ENCODE measurements at regions not wholly inside any gene's neighbourhood (a gene's known extent, or its start where the extent isn't known, plus 50 kb on each side); places are given as distances from the start of the nearest gene placed in this dataset.

DNA sequence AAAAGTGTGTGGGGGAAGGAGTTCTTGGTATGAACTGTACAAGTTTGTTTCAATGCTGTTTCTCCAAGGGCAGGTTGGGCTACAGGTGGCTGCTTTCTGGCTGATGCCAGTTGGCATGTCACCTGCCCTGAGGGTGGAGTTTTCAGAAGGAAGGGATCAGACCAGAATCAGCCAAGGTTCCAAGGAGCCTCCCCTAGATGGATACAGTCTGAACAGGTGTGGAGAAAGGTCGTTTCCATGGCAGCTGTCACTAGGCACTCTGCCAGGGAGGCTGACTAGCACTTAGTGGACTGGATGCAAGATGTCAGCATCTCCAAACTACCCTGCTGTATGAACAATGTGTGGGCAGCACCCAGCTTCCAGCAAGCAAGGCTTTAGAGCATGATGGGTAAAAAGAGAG lies 444.4 kb upstream of the HNRNPA3 start:
- H3K27me3 ChIP-seq, result no peaks in the 10 kb centered on the region
- TF ChIP-seq, protein P1, sequence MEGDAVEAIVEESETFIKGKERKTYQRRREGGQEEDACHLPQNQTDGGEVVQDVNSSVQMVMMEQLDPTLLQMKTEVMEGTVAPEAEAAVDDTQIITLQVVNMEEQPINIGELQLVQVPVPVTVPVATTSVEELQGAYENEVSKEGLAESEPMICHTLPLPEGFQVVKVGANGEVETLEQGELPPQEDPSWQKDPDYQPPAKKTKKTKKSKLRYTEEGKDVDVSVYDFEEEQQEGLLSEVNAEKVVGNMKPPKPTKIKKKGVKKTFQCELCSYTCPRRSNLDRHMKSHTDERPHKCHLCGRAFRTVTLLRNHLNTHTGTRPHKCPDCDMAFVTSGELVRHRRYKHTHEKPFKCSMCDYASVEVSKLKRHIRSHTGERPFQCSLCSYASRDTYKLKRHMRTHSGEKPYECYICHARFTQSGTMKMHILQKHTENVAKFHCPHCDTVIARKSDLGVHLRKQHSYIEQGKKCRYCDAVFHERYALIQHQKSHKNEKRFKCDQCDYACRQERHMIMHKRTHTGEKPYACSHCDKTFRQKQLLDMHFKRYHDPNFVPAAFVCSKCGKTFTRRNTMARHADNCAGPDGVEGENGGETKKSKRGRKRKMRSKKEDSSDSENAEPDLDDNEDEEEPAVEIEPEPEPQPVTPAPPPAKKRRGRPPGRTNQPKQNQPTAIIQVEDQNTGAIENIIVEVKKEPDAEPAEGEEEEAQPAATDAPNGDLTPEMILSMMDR (IDR thresholded peaks at IDR 0.05), result no peak
- no peak for DNase-seq (ENCODE audit: low spot score)
- no peak overlapping the region for H3K27ac ChIP-seq
- H3K36me3 ChIP-seq, result no peaks in the 10 kb centered on the region
- H3K4me1 ChIP-seq, result no peaks in the 10 kb centered on the region
- no peaks in the 10 kb centered on the region for H3K9me3 ChIP-seq
- H3K4me3 ChIP-seq, result no peak overlapping the region

DNA sequence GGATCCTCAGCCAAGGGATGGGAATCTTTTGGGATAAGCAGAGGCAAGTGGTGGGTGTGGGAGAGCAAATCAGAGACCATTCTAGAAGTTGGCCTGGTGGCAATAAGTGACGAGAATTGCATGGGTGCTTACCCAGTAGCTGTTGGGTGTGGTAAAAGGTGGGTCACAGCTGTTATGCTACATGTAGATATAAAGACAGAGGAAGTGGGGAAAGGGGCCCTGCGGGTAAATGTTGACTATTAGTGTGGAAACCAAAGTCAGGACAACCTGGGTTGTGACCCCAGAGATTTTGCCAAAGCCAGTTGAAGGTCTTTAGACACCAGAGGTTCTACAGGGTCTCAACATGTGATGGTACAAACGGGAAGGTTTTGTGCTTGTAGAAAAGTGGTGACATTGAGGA lies 443.6 kb upstream of the HNRNPA3 start:
- no peaks in the 10 kb centered on the region for H3K4me1 ChIP-seq
- H3K4me3 ChIP-seq, result no peak overlapping the region
- no peak overlapping the region for H3K27ac ChIP-seq
- H3K27me3 ChIP-seq, result no peaks in the 10 kb centered on the region
- no peaks in the 10 kb centered on the region for H3K36me3 ChIP-seq
- TF ChIP-seq, protein P1 (IDR thresholded peaks at IDR 0.05), result no peak
- no peak for DNase-seq (ENCODE audit: low spot score)
- no peaks in the 10 kb centered on the region for H3K9me3 ChIP-seq

DNA sequence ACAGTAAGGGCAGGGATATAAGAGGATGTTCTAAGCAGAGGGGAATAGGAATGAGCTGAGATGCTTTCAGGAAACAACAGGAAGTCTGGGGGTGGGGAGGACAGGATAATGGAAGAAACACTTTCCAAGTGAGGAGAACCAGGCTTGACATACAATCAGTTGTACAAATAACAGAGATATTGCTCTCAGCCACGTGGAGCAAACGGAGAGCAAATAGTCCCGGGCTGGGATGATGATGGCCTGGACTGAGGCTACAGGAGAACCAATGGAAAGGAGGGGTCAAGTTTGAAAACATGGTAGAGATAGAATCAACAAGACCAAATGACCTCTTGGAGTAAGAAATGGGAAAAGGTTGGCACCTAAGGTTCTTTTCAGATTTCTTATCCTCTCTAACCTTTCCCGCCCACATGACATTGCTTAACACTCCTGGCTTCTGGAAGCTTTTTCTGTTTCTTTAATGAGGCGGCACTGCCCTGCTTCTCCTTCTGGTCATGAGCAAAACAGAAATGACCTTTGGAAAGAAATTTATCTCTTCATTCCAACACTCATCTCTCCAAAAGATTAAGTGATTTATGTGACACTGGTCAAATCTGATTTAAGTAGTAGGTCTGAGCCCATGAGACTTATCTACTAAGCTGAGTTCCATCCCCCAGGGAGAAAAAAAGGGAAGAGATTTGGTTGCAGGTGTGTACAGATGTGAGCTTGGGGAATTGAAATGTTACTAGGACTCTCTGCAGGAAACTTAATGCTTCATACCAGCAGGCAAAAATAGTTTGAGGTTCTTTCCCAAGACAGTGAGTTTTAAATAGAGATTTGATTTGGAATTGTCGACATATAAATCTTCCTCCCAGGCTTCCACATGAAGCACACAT lies 442.9 kb upstream of the HNRNPA3 start:
- H3K36me3 ChIP-seq, result no peaks in the 10 kb centered on the region
- TF ChIP-seq, protein P1 (IDR thresholded peaks at IDR 0.05), result no peak
- H3K27me3 ChIP-seq, result no peaks in the 10 kb centered on the region
- no peaks in the 10 kb centered on the region for H3K4me1 ChIP-seq
- H3K9me3 ChIP-seq, result no peaks in the 10 kb centered on the region
- no peak overlapping the region for H3K27ac ChIP-seq
- H3K4me3 ChIP-seq, result no peak overlapping the region
- no peak for DNase-seq (ENCODE audit: low spot score)

DNA sequence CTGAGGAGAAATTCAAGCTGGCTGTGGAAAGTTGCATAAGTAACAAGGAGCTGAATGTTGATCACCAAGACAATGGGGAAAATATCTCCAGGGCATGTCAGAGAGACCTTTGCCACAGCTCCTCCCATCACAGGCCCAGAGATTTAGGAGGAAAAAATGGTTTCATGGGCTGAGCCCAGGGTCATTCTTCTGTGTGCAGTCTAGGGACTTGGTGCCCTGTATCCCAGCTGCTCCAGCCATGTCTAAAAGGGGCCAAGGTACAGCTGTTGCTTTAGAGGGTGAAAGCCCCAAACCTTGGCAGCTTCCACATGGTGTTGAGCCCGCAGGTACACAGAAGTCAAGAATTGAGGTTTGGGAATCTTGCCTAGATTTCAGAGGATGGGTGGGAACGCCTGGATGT lies 439.8 kb upstream of the HNRNPA3 start:
- TF ChIP-seq, protein P1 (IDR thresholded peaks at IDR 0.05), result no peak
- Histone ChIP-seq H3K27me3 (no peaks in the 10 kb centered on the region), H3K27ac (no peak overlapping the region), H3K36me3 (no peaks in the 10 kb centered on the region), H3K4me1 (no peaks in the 10 kb centered on the region), H3K9me3 (no peaks in the 10 kb centered on the region), H3K4me3 (no peak overlapping the region)
- no peak for DNase-seq (ENCODE audit: low spot score)

- DNase-seq (ENCODE audit: low spot score), result no peak
- Histone ChIP-seq H3K4me3 (no peak overlapping the region), H3K27ac (no peak overlapping the region), H3K27me3 (no peaks in the 10 kb centered on the region), H3K9me3 (no peaks in the 10 kb centered on the region), H3K36me3 (no peaks in the 10 kb centered on the region), H3K4me1 (no peaks in the 10 kb centered on the region)
- TF ChIP-seq, protein P1 (IDR thresholded peaks at IDR 0.05), result no peak
Measured at GRCh38 chr2:176774766-176775451, 437.7 kb upstream of the HNRNPA3 start.
